GM12878 (cell line): ENCODE measurements at regions not wholly inside any gene's neighbourhood (a gene's known extent, or its start where the extent isn't known, plus 50 kb on each side); places are given as distances from the start of the nearest gene placed in this dataset.
A peak's percentile ranks its signal among the peaks of the same experiment; 100 is the strongest.

Experiments used
- ATAC-seq: fragments of 200-7000 bp; cut with Tn5 transposase; 3 replicates; pipeline ENCODE4 v1.9.1; 2020; ENCODE audit warnings: mild to moderate bottlenecking, moderate library complexity
- BruUV-seq: library from RNA; stranded (reverse); fragments of 400-500 nt; replicated peaks from 2 replicates; lab custom pipeline; 2021; lab: Mats Ljungman, UMichigan
- CTCF ChIA-PET: fragments of 300-600 bp; sonication (Branson Sonifier 250); formaldehyde crosslinking; extraction: SDS; loops from one replicate; lab custom pipeline; 2021; ENCODE audit warnings: inconsistent platforms; lab: Yijun Ruan, JAX
- POLR2A ChIA-PET: fragments of 350-600 bp; formaldehyde crosslinking; extraction: SDS; loops from one replicate; lab custom pipeline; 2021; ENCODE audit warnings: inconsistent platforms; lab: Charles Lee
- RAD21 ChIA-PET: fragments of 300-600 bp; sonication (Branson Sonifier 250); formaldehyde crosslinking; loops from one replicate; lab custom pipeline; 2023; ENCODE audit warnings: antibody characterized with exemption; ENCODE audit not compliant: unreplicated experiment; lab: Charles Lee
- SMC1A ChIA-PET: fragments of 300-600 bp; sonication (Branson Sonifier 250); formaldehyde crosslinking; loops from one replicate; lab custom pipeline; 2023; ENCODE audit not compliant: unreplicated experiment, uncharacterized antibody; lab: Charles Lee
- DNase-seq: peaks from one replicate; pipeline ENCODE4 v3.0.0-alpha.2; 2011; ENCODE audit warnings: low read depth, low spot score
- FAIRE-seq: peaks from 3 replicates; lab custom pipeline; 2011; peaks lifted over from hg19 to GRCh38; lab: Jason Lieb, UNC
- H2AFZ ChIP-seq: 2 replicates; pipeline ENCODE4 v1.6.0; 2011; ENCODE audit warnings: low read depth, low read length, control low read depth; ENCODE audit not compliant: control insufficient read depth
- H3K27ac ChIP-seq: 2 replicates; pipeline ENCODE4 v1.5.1; 2011; ENCODE audit warnings: control low read depth; ENCODE audit not compliant: control insufficient read depth, insufficient read depth
- H3K27me3 ChIP-seq, 2 experiments: replicated peaks in 1 of 2; 2 replicates each; pipeline versions ENCODE4 v1.6.0 to v1.6.1; 2011; ENCODE audit warnings: low read length in 1 of 2; ENCODE audit not compliant: control insufficient read depth in 2 of 2, insufficient read depth in 2 of 2
- H3K36me3 ChIP-seq, 2 experiments: 2 replicates each; pipeline ENCODE4 v1.5.1; 2011; ENCODE audit warnings: low read length in 1 of 2; ENCODE audit not compliant: control insufficient read depth in 2 of 2, insufficient read depth in 2 of 2
- H3K4me1 ChIP-seq: 2 replicates; pipeline ENCODE4 v1.6.1; 2011; ENCODE audit warnings: mild to moderate bottlenecking, low read length, moderate library complexity, mixed read lengths; ENCODE audit not compliant: control insufficient read depth, insufficient read depth
- H3K4me2 ChIP-seq: 2 replicates; pipeline ENCODE4 v1.6.0; 2011; ENCODE audit warnings: control low read depth; ENCODE audit not compliant: control insufficient read depth, insufficient read depth
- H3K4me3 ChIP-seq: fragments of 200-600 bp; sonication (generic); 2 replicates; pipeline ENCODE4 v1.5.1; 2016
- H3K79me2 ChIP-seq: 2 replicates; pipeline ENCODE4 v1.6.0; 2011; ENCODE audit warnings: low read length; ENCODE audit not compliant: control insufficient read depth, insufficient read depth
- H3K9ac ChIP-seq: 2 replicates; pipeline ENCODE4 v1.8.0; 2011; ENCODE audit warnings: low read length, control low read depth, mixed read lengths; ENCODE audit not compliant: control insufficient read depth, insufficient read depth
- H3K9me3 ChIP-seq: replicated peaks from 3 replicates; pipeline ENCODE4 v1.5.1; 2011; ENCODE audit warnings: mild to moderate bottlenecking, low read length; ENCODE audit not compliant: control insufficient read depth, insufficient read depth
- H4K20me1 ChIP-seq: 2 replicates; pipeline ENCODE4 v1.6.0; 2011; ENCODE audit not compliant: control insufficient read depth, insufficient read depth
- ASH2L ChIP-seq: fragments of 300-600, 200-600 bp; sonication (generic); IDR thresholded peaks from 2 replicates; pipeline ENCODE4 v1.6.1; 2017; ENCODE audit warnings: low read depth, mild to moderate bottlenecking, borderline replicate concordance
- BCLAF1 ChIP-seq: fragments of 450-650 bp; IDR thresholded peaks from 2 replicates; pipeline ENCODE4 v1.6.1; 2017; ENCODE audit warnings: antibody characterized with exemption, mild to moderate bottlenecking, moderate library complexity
- CTCF ChIP-seq, 3 experiments: IDR thresholded peaks in 2 of 3; conservative IDR thresholded peaks in 1 of 3; 2 replicates each; pipeline ENCODE4 v1.5.1; 2011; ENCODE audit warnings: low read depth in 3 of 3, low read length in 3 of 3, mild to moderate bottlenecking in 3 of 3, control low read depth in 2 of 3, moderate library complexity in 2 of 3, inconsistent platforms in 1 of 3, mixed read lengths in 1 of 3; ENCODE audit not compliant: control insufficient read depth in 2 of 3, insufficient read depth in 1 of 3; ENCODE audit errors: extremely low read depth in 1 of 3
- NFYA ChIP-seq: IDR thresholded peaks from 2 replicates; pipeline ENCODE4 v1.6.1; 2011; ENCODE audit warnings: low read depth, mild to moderate bottlenecking, low read length, improper control_type of control experiment, borderline replicate concordance
- NR2F1 ChIP-seq: fragments of 450-650 bp; conservative IDR thresholded peaks from 2 replicates; pipeline ENCODE4 v1.6.1; 2017; ENCODE audit warnings: mild to moderate bottlenecking
- RAD21 ChIP-seq: IDR thresholded peaks from 2 replicates; pipeline ENCODE4 v1.6.1; 2011; ENCODE audit warnings: mild to moderate bottlenecking, low read depth, low read length, moderate library complexity; ENCODE audit not compliant: insufficient read depth
- SMC3 ChIP-seq: IDR thresholded peaks from 2 replicates; pipeline ENCODE4 v1.6.1; 2011; ENCODE audit warnings: low read length, improper control_type of control experiment, borderline replicate concordance
- WGBS: methylation state at CpG from one replicate; pipeline ENCODE4 v1.1.6; 2016; ENCODE audit warnings: low lambda C conversion rate; ENCODE audit not compliant: insufficient replicate concordance, insufficient coverage; ENCODE audit errors: missing lambda C conversion rate; 5-methylcytosine and 5-hydroxymethylcytosine counted together
- in situ Hi-C: fragments of 300-500 bp; cut with MboI; formaldehyde crosslinking; loops from 9 replicates; pipeline ENCODE4 v1.14.3; 2018; ENCODE audit warnings: mixed read lengths
- intact Hi-C: fragments of 100-400 bp; cut with micrococcal nuclease; formaldehyde crosslinking; loops from one replicate; pipeline ENCODE4 v1.14.2; 2022; ENCODE audit not compliant: unreplicated experiment

- ChIA-PET RAD21 (interaction anchor here (0.8 to 1.5 kb wide), 5 partner anchors 10 to 893 kb away, joined by 3 to 4 read pairs (median 3); no protein-coding TSS in a partner anchor), POLR2A (no interaction called here), SMC1A (interaction anchor here (1.1 to 1.3 kb wide), 4 partner anchors 262 to 330 kb away, joined by 3 to 4 read pairs (median 3); no protein-coding TSS in a partner anchor), CTCF (interaction anchor here (0.6 to 2.0 kb wide), 5 partner anchors 8 to 893 kb away, joined by 3 to 7 read pairs (median 3); no protein-coding TSS in a partner anchor)
- Histone ChIP-seq H3K4me1 (no peaks in the 10 kb centered on the region), H3K9me3 (no peaks in the 10 kb centered on the region), H4K20me1 (no peaks in the 10 kb centered on the region), H3K9ac (no peak overlapping the region), H3K27me3 (no peaks in the 10 kb centered on the region), H3K4me3 (no peak overlapping the region), H3K79me2 (no peaks in the 10 kb centered on the region), H3K36me3 (no peaks in the 10 kb centered on the region), H2AFZ (no peak overlapping the region), H3K4me2 (no peak overlapping the region), H3K27ac (no peak overlapping the region)
- DNase-seq (no peak), FAIRE-seq (no peak), ATAC-seq (peak; percentile 59; the same call in 1 of the 3 replicates)
- 4% methylated on average over 12 of the region's 12 CpGs for WGBS
- TF ChIP-seq NR2F1 = no peak
- TF ChIP-seq CTCF (IDR thresholded peaks at IDR 0.05 in 2 of 3, conservative IDR thresholded peaks at IDR 0.05 in 1 of 3; ENCODE audit: control insufficient read depth in 2 of 3, extremely low read depth in 1 of 3, insufficient read depth in 1 of 3, low read depth in 3 of 3, low read length in 3 of 3) = peak; percentile 42 to 59 (median 50); a peak in 5 of 6 replicates
- TF ChIP-seq BCLAF1 = no peak
- TF ChIP-seq SMC3 = peak; percentile 60; the same call in 1 of the 2 replicates
- no peak for TF ChIP-seq NFYA
- TF ChIP-seq RAD21 = peak; percentile 73
- TF ChIP-seq ASH2L = no peak
- intact Hi-C loops (loop anchor here (1.0 to 10.0 kb wide), 4 partner anchors 234 to 893 kb away; no protein-coding TSS in a partner anchor), in situ Hi-C loops (loop anchor here (10.0 kb wide), 1 partner anchor 329 kb away; no protein-coding TSS in a partner anchor)
- BruUV-seq = no TSS peak
Measured at GRCh38 chrX:45515262-45516215, 314.9 kb upstream of the DIPK2B start.
